ENCODE measurements at regions not wholly inside any gene's neighbourhood (a gene's known extent, or its start where the extent isn't known, plus 50 kb on each side); places are given as distances from the start of the nearest gene placed in this dataset.

- H3K27ac ChIP-seq (ENCODE audit: low read depth, low read length), result no peak overlapping the region
- peak in 1 of 6 donors; percentile 31 for DNase-seq (ENCODE audit: low read depth in 4 of 6, low spot score in 6 of 6)
- WGBS (ENCODE audit: insufficient coverage), result 60% methylated on average over 2 of the region's 7 CpGs
These were observed 853.8 kb downstream of the MAFB start for GRCh38 chr20:39835130-39835842.

GRCh38 chr20:39830903-39831302 is 858.1 kb downstream of the MAFB start:
- no peak overlapping the region for H3K4me3 ChIP-seq (ENCODE audit: low read depth, low read length)
- H3K36me3 ChIP-seq (ENCODE audit: control insufficient read depth, insufficient read depth, low read length), result no peaks in the 10 kb centered on the region
- no peaks in the 10 kb centered on the region for H3K9me3 ChIP-seq (ENCODE audit: control insufficient read depth, insufficient read depth, low read length)
- no CpG with 5 or more reads among the region's 2 CpGs for WGBS (ENCODE audit: insufficient coverage)
- DNase-seq (ENCODE audit: low read depth in 4 of 6, low spot score in 6 of 6), result no peak
- no peak overlapping the region for H3K27ac ChIP-seq (ENCODE audit: low read depth, low read length)
- peaks cover 5% of the 10 kb centered on the region for H3K27me3 ChIP-seq (ENCODE audit: control insufficient read depth, insufficient read depth, low read length)
- H3K4me1 ChIP-seq (ENCODE audit: control insufficient read depth, insufficient read depth, low read length), result no peaks in the 10 kb centered on the region

More at GRCh38 chr20:39835130-39835842, 853.8 kb downstream of the MAFB start:
- Histone ChIP-seq H3K4me1 (ENCODE audit: control insufficient read depth, insufficient read depth, low read length) (no peaks in the 10 kb centered on the region), H3K27me3 (ENCODE audit: control insufficient read depth, insufficient read depth, low read length) (no peaks in the 10 kb centered on the region), H3K36me3 (ENCODE audit: control insufficient read depth, insufficient read depth, low read length) (no peaks in the 10 kb centered on the region), H3K9me3 (ENCODE audit: control insufficient read depth, insufficient read depth, low read length) (no peaks in the 10 kb centered on the region), H3K4me3 (ENCODE audit: low read depth, low read length) (no peak overlapping the region)

GRCh38 chr20:39829661-39830060 is 859.4 kb downstream of the MAFB start:
- Histone ChIP-seq H3K27ac (ENCODE audit: low read depth, low read length) (no peak overlapping the region), H3K4me3 (ENCODE audit: low read depth, low read length) (no peak overlapping the region), H3K4me1 (ENCODE audit: control insufficient read depth, insufficient read depth, low read length) (no peaks in the 10 kb centered on the region), H3K9me3 (ENCODE audit: control insufficient read depth, insufficient read depth, low read length) (no peaks in the 10 kb centered on the region), H3K27me3 (ENCODE audit: control insufficient read depth, insufficient read depth, low read length) (peaks cover 5% of the 10 kb centered on the region), H3K36me3 (ENCODE audit: control insufficient read depth, insufficient read depth, low read length) (no peaks in the 10 kb centered on the region)
- 21% methylated on average over 2 of the region's 3 CpGs for WGBS (ENCODE audit: insufficient coverage)
- no peak for DNase-seq (ENCODE audit: low read depth in 4 of 6, low spot score in 6 of 6)

- Histone ChIP-seq H3K9me3 (ENCODE audit: control insufficient read depth, insufficient read depth, low read length) (no peaks in the 10 kb centered on the region), H3K27ac (ENCODE audit: low read depth, low read length) (no peak overlapping the region), H3K36me3 (ENCODE audit: control insufficient read depth, insufficient read depth, low read length) (no peaks in the 10 kb centered on the region), H3K27me3 (ENCODE audit: control insufficient read depth, insufficient read depth, low read length) (peaks cover 5% of the 10 kb centered on the region), H3K4me3 (ENCODE audit: low read depth, low read length) (no peak overlapping the region), H3K4me1 (ENCODE audit: control insufficient read depth, insufficient read depth, low read length) (no peaks in the 10 kb centered on the region)
- no CpG with 5 or more reads among the region's 3 CpGs for WGBS (ENCODE audit: insufficient coverage)
- DNase-seq (ENCODE audit: low read depth in 4 of 6, low spot score in 6 of 6), result peak in 1 of 6 donors; percentile 31
These were observed 859.8 kb downstream of the MAFB start for GRCh38 chr20:39829256-39829655.

- 90% methylated on average over 2 of the region's 3 CpGs for WGBS (ENCODE audit: insufficient coverage)
These were observed 863.1 kb downstream of the MAFB start for GRCh38 chr20:39825950-39826349.

GRCh38 chr20:39825524-39825923 is 863.4 kb downstream of the DHX35 start:
- Histone ChIP-seq H3K36me3 (ENCODE audit: control insufficient read depth, insufficient read depth, low read length) (no peaks in the 10 kb centered on the region), H3K27ac (ENCODE audit: low read depth, low read length) (no peak overlapping the region), H3K9me3 (ENCODE audit: control insufficient read depth, insufficient read depth, low read length) (no peaks in the 10 kb centered on the region), H3K4me3 (ENCODE audit: low read depth, low read length) (no peak overlapping the region), H3K4me1 (ENCODE audit: control insufficient read depth, insufficient read depth, low read length) (no peaks in the 10 kb centered on the region), H3K27me3 (ENCODE audit: control insufficient read depth, insufficient read depth, low read length) (peaks cover 5% of the 10 kb centered on the region)
- 100% methylated on average over 2 of the region's 3 CpGs for WGBS (ENCODE audit: insufficient coverage)
- DNase-seq (ENCODE audit: low read depth in 4 of 6, low spot score in 6 of 6), result no peak

More at GRCh38 chr20:39825950-39826349, 863.1 kb downstream of the MAFB start:
- H3K4me3 ChIP-seq (ENCODE audit: low read depth, low read length), result no peak overlapping the region
- H3K27ac ChIP-seq (ENCODE audit: low read depth, low read length), result no peak overlapping the region
- H3K9me3 ChIP-seq (ENCODE audit: control insufficient read depth, insufficient read depth, low read length), result no peaks in the 10 kb centered on the region
- no peaks in the 10 kb centered on the region for H3K36me3 ChIP-seq (ENCODE audit: control insufficient read depth, insufficient read depth, low read length)
- peaks cover 5% of the 10 kb centered on the region for H3K27me3 ChIP-seq (ENCODE audit: control insufficient read depth, insufficient read depth, low read length)
- H3K4me1 ChIP-seq (ENCODE audit: control insufficient read depth, insufficient read depth, low read length), result no peaks in the 10 kb centered on the region
- no peak for DNase-seq (ENCODE audit: low read depth in 4 of 6, low spot score in 6 of 6)

GRCh38 chr20:39823224-39823623 is 861.1 kb downstream of the DHX35 start:
- WGBS (ENCODE audit: insufficient coverage), result 47% methylated on average over 4 of the region's 4 CpGs
- Histone ChIP-seq H3K36me3 (ENCODE audit: control insufficient read depth, insufficient read depth, low read length) (no peaks in the 10 kb centered on the region), H3K4me3 (ENCODE audit: low read depth, low read length) (no peak overlapping the region), H3K4me1 (ENCODE audit: control insufficient read depth, insufficient read depth, low read length) (no peaks in the 10 kb centered on the region), H3K9me3 (ENCODE audit: control insufficient read depth, insufficient read depth, low read length) (no peaks in the 10 kb centered on the region), H3K27me3 (ENCODE audit: control insufficient read depth, insufficient read depth, low read length) (no peaks in the 10 kb centered on the region), H3K27ac (ENCODE audit: low read depth, low read length) (no peak overlapping the region)
- no peak for DNase-seq (ENCODE audit: low read depth in 4 of 6, low spot score in 6 of 6)

GRCh38 chr20:39822667-39823066 is 860.5 kb downstream of the DHX35 start:
- Histone ChIP-seq H3K36me3 (ENCODE audit: control insufficient read depth, insufficient read depth, low read length) (no peaks in the 10 kb centered on the region), H3K27me3 (ENCODE audit: control insufficient read depth, insufficient read depth, low read length) (no peaks in the 10 kb centered on the region), H3K4me1 (ENCODE audit: control insufficient read depth, insufficient read depth, low read length) (no peaks in the 10 kb centered on the region), H3K9me3 (ENCODE audit: control insufficient read depth, insufficient read depth, low read length) (no peaks in the 10 kb centered on the region), H3K27ac (ENCODE audit: low read depth, low read length) (no peak overlapping the region), H3K4me3 (ENCODE audit: low read depth, low read length) (no peak overlapping the region)
- 100% methylated on average over 1 of the region's 3 CpGs for WGBS (ENCODE audit: insufficient coverage)
- DNase-seq (ENCODE audit: low read depth in 4 of 6, low spot score in 6 of 6), result no peak

GRCh38 chr20:39813190-39813829 is 851.2 kb downstream of the DHX35 start:
- Histone ChIP-seq H3K36me3 (ENCODE audit: control insufficient read depth, insufficient read depth, low read length) (no peaks in the 10 kb centered on the region), H3K4me1 (ENCODE audit: control insufficient read depth, insufficient read depth, low read length) (no peaks in the 10 kb centered on the region), H3K4me3 (ENCODE audit: low read depth, low read length) (no peak overlapping the region), H3K9me3 (ENCODE audit: control insufficient read depth, insufficient read depth, low read length) (no peaks in the 10 kb centered on the region), H3K27ac (ENCODE audit: low read depth, low read length) (no peak overlapping the region), H3K27me3 (ENCODE audit: control insufficient read depth, insufficient read depth, low read length) (no peaks in the 10 kb centered on the region)
- DNase-seq (ENCODE audit: low read depth in 4 of 6, low spot score in 6 of 6), result no peak
- WGBS (ENCODE audit: insufficient coverage), result 91% methylated on average over 6 of the region's 6 CpGs

GRCh38 chr20:39812116-39812515 is 850.0 kb downstream of the DHX35 start:
- Histone ChIP-seq H3K9me3 (ENCODE audit: control insufficient read depth, insufficient read depth, low read length) (no peaks in the 10 kb centered on the region), H3K36me3 (ENCODE audit: control insufficient read depth, insufficient read depth, low read length) (no peaks in the 10 kb centered on the region), H3K4me3 (ENCODE audit: low read depth, low read length) (no peak overlapping the region), H3K27me3 (ENCODE audit: control insufficient read depth, insufficient read depth, low read length) (no peaks in the 10 kb centered on the region), H3K4me1 (ENCODE audit: control insufficient read depth, insufficient read depth, low read length) (no peaks in the 10 kb centered on the region), H3K27ac (ENCODE audit: low read depth, low read length) (no peak overlapping the region)
- 80% methylated on average over 1 of the region's 2 CpGs for WGBS (ENCODE audit: insufficient coverage)
- no peak for DNase-seq (ENCODE audit: low read depth in 4 of 6, low spot score in 6 of 6)
